Pons (tissue), 1 donor: ENCODE measurements at regions not wholly inside any gene's neighbourhood (a gene's known extent, or its start where the extent isn't known, plus 50 kb on each side); places are given as distances from the start of the nearest gene placed in this dataset.
"Not testable (repeated sequence)": the region's sequence is repeated elsewhere in the genome, so short reads cannot be mapped to it uniquely, and the experiment has no call there.

Source experiments
- DNase-seq: peaks from one replicate; pipeline ENCODE4 v3.0.0-alpha.2; 2016; ENCODE audit warnings: low spot score

DNA sequence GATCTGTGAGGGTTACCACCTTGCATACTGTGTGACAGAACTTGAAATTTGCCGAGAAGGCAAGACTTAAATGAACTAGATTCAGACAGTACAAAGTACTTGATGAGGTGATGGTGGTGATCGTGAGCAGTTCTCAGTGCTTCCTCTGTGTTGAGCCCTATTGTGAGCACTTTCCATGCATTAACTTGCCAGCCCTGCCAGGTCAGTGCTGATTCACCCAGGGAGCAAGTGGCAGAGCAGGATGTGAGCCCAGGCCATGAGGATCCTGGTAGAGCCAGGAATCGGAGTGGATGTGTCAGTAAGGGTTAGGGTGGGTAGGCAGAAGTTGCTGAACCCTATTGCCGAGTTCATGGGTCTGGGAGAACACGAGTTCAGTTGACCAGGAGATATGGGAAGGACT, 4545.7 kb upstream of the TPTE start:
- DNase-seq = not testable (repeated sequence)

DNA sequence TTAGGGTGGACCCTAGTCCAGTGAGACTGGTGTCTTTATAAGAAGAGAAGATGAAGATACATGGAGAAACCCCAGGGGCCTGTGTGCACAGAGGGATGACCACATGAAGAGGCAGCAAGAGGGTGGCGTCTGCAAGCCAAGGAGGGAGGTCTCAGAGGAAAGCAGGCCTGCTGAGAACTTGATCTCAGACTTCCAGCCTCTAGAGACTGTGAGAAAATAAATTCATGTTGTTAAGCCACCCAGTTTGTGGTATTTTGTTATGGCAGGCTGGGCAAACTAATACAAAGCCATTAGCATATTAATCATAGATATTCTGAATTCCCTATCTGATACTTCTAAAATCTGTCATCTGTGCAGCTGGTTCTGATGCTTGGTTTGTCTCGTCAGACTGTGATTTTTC, 4523.8 kb upstream of the TPTE start:
- DNase-seq = not testable (repeated sequence)

DNA sequence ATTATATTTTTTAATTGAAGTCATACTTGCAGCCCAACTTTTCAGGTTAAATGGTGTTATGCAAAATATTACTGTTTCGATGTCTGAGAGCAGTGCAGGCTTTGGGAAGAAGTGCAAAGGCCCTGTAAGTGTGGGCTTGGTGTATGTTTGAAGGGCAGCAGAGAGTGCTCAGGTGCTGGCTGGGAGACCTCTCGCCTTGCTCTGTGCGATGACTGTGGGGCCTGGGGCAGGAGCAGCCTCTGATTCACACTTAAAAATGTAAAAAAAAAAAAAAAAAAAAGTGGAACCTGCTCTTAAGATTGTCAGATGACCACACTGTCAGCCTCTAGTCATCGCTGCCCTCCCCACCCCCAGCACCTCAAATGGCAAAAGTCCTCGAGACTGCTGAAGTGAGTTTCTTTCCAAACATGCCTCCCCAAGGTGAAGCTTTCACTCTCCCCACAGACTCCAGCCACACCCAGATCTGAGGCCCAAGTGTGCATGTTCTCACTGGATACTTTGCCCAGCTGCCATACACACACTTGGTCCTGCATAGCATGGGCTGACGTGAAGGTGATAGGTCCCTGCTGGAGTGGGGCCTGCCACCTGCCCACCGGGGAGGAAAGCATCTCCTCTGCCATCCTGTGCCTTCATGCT, 4505.8 kb upstream of the TPTE start:
- DNase-seq = not testable (repeated sequence)

GRCh38 chr21:6020460-6020859, 4500.9 kb upstream of the TPTE start:
- not testable (repeated sequence) for DNase-seq

DNA sequence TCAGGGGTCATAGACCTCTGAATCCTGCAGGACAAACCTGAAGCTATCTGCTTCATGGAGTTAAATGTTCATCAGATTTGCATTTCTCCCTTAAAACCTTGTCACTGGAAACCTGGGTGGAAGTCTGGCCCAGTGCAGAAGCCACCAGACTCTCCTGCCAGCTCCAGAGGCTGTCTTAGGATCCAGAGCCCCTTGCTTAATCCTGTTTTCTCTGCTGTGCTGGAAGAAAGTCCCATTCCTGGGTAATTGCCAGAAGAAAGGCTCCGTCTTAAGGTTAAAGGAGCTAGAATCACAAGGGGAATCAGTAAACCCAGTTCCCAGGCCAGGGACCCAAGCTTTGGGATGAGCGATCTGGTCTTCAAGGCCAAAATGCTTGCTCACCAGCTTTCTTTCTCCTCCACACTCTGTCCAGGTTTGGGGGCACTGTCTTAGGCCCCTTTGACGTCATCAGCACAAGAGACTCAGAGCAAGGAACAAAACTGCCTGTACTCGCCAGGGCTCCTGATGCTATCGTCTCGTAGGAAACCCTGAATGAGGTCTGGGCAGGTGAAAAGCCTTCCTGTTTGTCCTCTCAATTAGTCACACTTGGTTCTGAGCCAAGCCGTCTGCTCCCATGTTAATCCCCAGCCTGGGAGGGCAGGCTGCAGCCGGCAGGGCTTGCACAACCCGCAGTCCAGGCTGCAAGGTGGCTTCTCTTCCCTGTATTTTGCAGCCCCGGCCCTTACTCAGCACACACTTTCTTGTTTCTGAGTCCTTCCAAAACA, 4500.2 kb upstream of the TPTE start:
- DNase-seq = not testable (repeated sequence)

- not testable (repeated sequence) for DNase-seq
Measured at GRCh38 chr21:6021717-6022270, 4499.6 kb upstream of the TPTE start.

GRCh38 chr21:6023331-6023730, 4498.1 kb upstream of the TPTE start:
- not testable (repeated sequence) for DNase-seq

DNA sequence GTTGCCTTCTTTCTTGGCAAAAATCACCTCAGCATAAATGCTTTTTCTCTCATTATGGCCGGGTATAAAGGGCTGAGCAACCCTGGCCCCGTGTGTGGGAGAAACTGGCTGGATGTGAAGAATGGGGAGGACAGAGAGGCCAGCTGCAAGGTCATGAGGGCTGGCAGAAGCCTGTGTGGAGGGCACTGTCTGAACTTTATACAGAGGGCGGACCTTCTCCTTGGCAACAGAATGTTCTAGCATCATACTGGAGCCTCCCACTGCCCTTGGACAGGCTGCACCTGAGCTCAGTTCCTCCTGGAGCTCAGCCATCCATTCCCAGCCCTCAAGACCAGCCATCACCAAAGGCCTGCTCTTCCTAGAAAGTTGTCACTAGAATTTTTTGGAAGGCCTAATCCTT, 4496.2 kb upstream of the TPTE start:
- DNase-seq = not testable (repeated sequence)

- DNase-seq = not testable (repeated sequence)
Measured at GRCh38 chr21:6027497-6027896, 4493.9 kb upstream of the TPTE start.

DNA sequence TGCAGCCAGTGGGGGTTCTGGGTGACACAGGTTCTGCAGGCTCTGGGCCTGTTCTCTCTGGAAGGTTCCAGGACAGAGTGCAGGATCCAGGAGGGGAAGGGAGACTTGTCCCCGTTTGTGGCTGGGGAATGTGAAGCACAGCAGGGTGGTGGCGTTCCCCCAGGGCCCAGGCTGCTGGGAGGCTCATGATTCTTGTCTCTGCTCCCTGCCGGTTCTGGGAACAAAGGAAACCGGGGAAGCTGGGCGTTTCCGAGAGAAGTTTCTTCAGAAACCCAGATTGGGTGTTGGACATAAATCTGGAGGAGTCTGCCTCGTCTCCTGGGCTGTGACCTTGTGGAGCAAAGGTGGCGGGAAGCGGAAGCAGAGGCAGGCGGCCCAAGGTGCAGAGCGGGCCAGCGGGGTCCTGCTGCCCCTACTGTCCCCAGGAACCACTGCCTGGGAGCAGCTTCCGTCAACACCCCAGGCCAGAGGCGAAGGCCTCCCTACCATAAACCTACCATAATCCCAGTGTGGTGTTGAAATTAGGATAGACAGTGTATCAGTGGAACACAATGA, 4487.2 kb upstream of the TPTE start:
- not testable (repeated sequence) for DNase-seq

DNA sequence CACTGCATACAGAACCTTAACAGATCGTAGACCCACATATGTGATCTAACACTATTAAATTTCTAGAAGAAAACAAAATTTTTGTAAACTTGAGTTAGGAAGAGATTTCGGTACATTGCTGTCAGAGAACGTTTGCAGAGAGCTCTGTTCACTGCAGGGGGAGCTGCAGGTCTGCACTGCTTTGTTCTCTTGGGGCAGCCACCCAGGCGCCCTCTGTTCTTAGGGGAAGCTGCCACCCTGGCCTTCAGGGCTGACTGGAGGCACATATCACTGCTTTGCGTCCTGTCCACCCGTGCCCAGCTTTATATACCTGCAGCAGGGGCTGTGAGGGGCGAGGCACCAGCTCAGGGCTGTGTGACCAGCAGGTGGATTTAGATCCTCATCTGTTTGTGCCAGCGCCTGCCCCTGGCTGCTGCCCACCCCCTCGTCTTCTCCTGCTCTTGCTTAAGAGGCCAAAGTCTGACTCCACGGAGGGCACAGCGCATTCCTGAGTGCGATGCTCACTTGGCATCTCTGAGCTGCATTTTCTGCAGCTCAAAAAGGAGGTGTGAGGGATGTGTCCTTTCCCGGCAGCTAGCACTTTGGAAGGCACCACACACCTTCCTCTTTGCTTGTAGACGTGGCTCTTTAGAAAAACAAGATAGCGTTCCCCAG, 4486.4 kb upstream of the TPTE start:
- DNase-seq = not testable (repeated sequence)

- not testable (repeated sequence) for DNase-seq
Measured at GRCh38 chr21:6035474-6036155, 4485.8 kb upstream of the TPTE start.

DNA sequence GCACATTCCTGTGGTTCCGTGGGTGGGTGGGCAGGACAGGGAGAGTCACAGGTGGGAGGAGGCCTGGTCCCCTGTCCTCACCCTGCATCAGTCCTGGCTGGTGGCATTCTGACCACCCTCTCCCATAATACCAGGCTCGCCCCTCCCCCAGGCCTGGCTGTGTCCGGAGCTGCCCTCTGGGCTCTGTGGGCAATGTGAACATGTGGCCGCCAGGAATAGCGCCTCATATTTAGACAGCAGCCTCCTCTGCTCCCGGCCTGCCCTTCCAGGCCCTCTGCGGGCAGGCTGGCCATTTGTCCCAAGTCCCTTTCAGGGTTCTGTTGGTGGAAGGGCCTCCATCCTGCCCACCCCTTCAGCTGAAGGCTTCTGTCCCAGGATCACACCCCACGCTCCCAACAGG, 4482.2 kb upstream of the TPTE start:
- not testable (repeated sequence) for DNase-seq

GRCh38 chr21:6040095-6040494, 4481.3 kb upstream of the TPTE start:
- not testable (repeated sequence) for DNase-seq

DNA sequence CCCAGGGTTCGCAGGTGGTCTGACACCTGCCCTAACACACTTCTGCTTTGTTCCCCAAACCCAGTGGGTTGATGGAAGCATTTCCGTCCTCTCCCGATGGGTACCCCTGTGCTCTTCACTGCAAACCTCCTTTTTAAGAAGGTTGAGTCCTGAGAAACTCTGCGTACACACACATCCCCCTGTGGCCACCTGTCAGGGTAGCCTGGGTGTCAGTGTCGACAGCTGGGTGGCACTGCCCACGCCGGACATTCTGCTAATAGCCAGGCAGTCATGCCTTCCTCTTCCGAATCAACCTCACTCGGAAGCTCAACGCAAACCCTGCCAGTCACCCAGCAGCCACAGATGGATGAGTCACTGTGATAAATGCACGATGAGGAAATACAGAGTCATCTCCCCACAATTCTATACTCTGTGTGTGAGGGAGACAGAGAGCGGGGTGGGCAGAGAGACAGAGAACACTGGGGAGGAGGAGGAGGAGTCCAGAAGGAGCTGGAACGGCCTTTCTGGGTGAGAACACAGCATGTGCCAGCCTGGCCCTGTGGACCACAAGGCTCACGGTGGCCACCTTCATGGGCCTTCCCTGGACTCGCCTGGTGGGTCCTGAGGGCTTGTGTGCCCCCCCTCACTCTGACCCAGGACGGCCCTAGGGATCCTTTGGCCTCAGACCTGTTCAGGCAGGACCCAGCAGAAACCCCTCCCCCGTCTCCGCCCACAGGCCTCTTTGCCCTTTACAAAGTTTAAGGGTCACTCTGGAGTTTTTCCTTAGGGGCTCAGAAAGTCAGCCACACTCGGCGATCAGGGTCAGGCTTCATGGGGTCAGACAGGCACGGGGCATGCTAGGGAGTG, 4477.7 kb upstream of the TPTE start:
- not testable (repeated sequence) for DNase-seq

DNA sequence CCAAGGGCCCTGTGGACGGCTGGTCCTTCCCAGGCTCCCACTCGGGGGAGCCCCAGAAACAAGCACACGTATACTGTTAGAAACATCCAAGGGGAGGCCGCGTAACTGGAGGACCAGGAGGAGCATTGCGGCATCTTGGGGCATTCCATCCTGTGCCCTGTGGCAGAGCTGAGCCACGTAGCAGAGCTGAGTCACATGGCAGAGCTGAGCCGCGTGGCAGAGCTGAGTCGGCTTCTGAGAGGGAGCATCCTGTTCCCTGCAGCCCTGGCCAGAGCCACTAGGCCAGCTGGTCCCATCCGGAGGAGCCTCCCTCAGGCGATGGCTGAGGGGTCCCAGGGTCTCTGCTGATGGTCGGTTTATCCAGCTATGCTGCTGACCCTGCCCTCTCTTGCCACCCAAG, 4476.7 kb upstream of the TPTE start:
- DNase-seq = not testable (repeated sequence)

GRCh38 chr21:6049930-6050329, 4471.5 kb upstream of the TPTE start:
- DNase-seq = not testable (repeated sequence)

GRCh38 chr21:6052109-6052508, 4469.3 kb upstream of the TPTE start:
- not testable (repeated sequence) for DNase-seq

DNA sequence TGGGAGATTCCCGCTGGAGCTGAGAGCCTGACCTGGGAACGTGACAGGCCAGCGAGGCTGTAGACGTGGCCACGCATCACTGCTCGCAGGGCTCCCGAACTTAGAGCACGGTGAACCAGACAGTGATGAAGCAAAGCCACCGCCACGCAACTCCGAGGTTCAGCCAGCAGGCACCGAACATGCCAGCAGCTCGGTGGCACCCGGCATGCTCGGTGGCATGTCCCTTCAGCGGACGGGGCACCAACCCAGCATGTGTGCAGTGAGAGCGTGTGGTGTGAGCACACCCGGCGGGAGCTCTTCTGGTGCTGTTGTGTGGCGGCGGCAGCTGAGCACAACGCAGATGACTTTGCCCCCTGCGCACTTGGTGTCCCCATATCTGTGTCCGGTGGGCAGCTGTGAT, 4468.2 kb upstream of the TPTE start:
- DNase-seq = not testable (repeated sequence)

DNA sequence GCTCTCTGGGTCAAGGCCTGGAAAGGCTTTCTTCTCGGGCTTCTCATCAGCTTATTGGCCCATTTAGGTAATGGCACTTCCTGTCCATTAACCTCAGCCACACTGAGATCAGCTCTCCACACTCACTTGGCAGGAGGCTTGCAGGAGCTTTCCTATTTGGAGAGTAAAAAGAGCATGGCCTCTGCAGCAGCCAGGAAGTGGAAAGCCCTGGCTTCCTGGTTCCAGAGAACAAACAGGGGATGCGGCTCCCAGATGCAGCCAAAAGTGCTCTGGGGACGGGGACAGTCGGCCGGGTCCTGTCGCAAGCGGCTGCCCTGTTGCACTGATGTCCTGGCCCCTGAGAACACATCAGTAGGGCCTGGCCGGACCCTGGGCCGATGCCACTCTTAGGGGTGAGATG, 4462.4 kb upstream of the TPTE start:
- not testable (repeated sequence) for DNase-seq
